GM23338 (cell line): ENCODE measurements at regions not wholly inside any gene's neighbourhood (a gene's known extent, or its start where the extent isn't known, plus 50 kb on each side); places are given as distances from the start of the nearest gene placed in this dataset.
"Not testable (repeated sequence)": the region's sequence is repeated elsewhere in the genome, so short reads cannot be mapped to it uniquely, and the experiment has no call there.

Experiments
- ATAC-seq: fragments of 200-7000 bp; cut with Tn5 transposase; 3 replicates; pipeline ENCODE4 v1.9.1; 2020
- DNase-seq: peaks from one replicate; pipeline ENCODE4 v3.0.0-alpha.2; 2015; ENCODE audit warnings: low spot score
- H2AFZ ChIP-seq: fragments of 200-600 bp; sonication (generic); 2 replicates; pipeline ENCODE4 v1.8.0; 2016; ENCODE audit warnings: antibody characterized with exemption, mild to moderate bottlenecking, moderate library complexity
- H3F3A ChIP-seq: fragments of 200-600 bp; sonication (generic); replicated peaks from 2 replicates; pipeline ENCODE4 v1.8.0; 2017; ENCODE audit warnings: antibody characterized with exemption, mixed run types, low read depth
- H3K27ac ChIP-seq: fragments of 200-600 bp; sonication (generic); 2 replicates; pipeline ENCODE4 v1.6.1; 2016; ENCODE audit warnings: low read depth
- H3K27me3 ChIP-seq: fragments of 200-600 bp; sonication (generic); 2 replicates; pipeline ENCODE4 v1.8.0; 2016; ENCODE audit warnings: mild to moderate bottlenecking, mixed run types, moderate library complexity; ENCODE audit not compliant: insufficient read depth
- H3K36me3 ChIP-seq: fragments of 200-600 bp; sonication (generic); 2 replicates; pipeline ENCODE4 v1.8.0; 2016; ENCODE audit warnings: mild to moderate bottlenecking; ENCODE audit not compliant: insufficient read depth
- H3K4me1 ChIP-seq: fragments of 200-600 bp; sonication (generic); 2 replicates; pipeline ENCODE4 v1.8.0; 2016; ENCODE audit warnings: mild to moderate bottlenecking, moderate library complexity; ENCODE audit not compliant: insufficient read depth
- H3K4me2 ChIP-seq: fragments of 200-600 bp; sonication (generic); 2 replicates; pipeline ENCODE4 v1.7.1; 2017; ENCODE audit warnings: mixed run types
- H3K4me3 ChIP-seq: fragments of 200-600 bp; sonication (generic); 2 replicates; pipeline ENCODE4 v1.6.1; 2016; ENCODE audit warnings: mixed run types
- H3K79me2 ChIP-seq: fragments of 200-600 bp; sonication (generic); replicated peaks from 2 replicates; pipeline ENCODE4 v1.8.0; 2017; ENCODE audit warnings: mild to moderate bottlenecking; ENCODE audit not compliant: insufficient read depth
- H3K9me2 ChIP-seq: fragments of 200-600 bp; sonication (generic); 2 replicates; pipeline ENCODE4 v1.8.0; 2017; ENCODE audit not compliant: insufficient read depth
- H4K20me1 ChIP-seq: fragments of 200-600 bp; sonication (generic); replicated peaks from 2 replicates; pipeline ENCODE4 v1.8.0; 2017; ENCODE audit warnings: mild to moderate bottlenecking; ENCODE audit not compliant: insufficient read depth
- H3K27ac Mint-ChIP-seq: 2 replicates; pipeline ENCODE4 v1.8.0; 2020; ENCODE audit warnings: inconsistent platforms, mild to moderate bottlenecking, moderate library complexity, mixed read lengths
- H3K27me3 Mint-ChIP-seq: 3 replicates; pipeline ENCODE4 v1.8.0; 2022; ENCODE audit warnings: low read depth, mild to moderate bottlenecking, moderate library complexity, mixed read lengths, inconsistent platforms; ENCODE audit not compliant: insufficient read depth, poor library complexity
- H3K36me3 Mint-ChIP-seq: 3 replicates; pipeline ENCODE4 v1.8.0; 2021; ENCODE audit warnings: low read depth, mild to moderate bottlenecking, inconsistent platforms, moderate library complexity, mixed read lengths
- H3K4me1 Mint-ChIP-seq: 3 replicates; pipeline ENCODE4 v1.8.0; 2020; ENCODE audit warnings: mild to moderate bottlenecking, inconsistent platforms, mixed read lengths
- H3K4me3 Mint-ChIP-seq: 3 replicates; pipeline ENCODE4 v1.8.0; 2021; ENCODE audit warnings: moderate library complexity, mild to moderate bottlenecking, inconsistent platforms, mixed read lengths
- H3K9me3 Mint-ChIP-seq: 3 replicates; pipeline ENCODE4 v1.8.0; 2020; ENCODE audit warnings: moderate library complexity, mild to moderate bottlenecking, inconsistent platforms, mixed read lengths
- CREB1 ChIP-seq: fragments of 250-450 bp; sonication (Bioruptor Pico); IDR thresholded peaks from 2 replicates; pipeline ENCODE4 v1.5.0; 2020; ENCODE audit warnings: low read depth, mild to moderate bottlenecking, moderate library complexity
- EZH2 ChIP-seq: fragments of 200-600 bp; sonication (generic); IDR thresholded peaks from one replicate; pipeline ENCODE4 v1.8.0; 2017; ENCODE audit warnings: antibody characterized with exemption, mild to moderate bottlenecking, low read depth; ENCODE audit not compliant: unreplicated experiment
- JUNB ChIP-seq: IDR thresholded peaks from one replicate; pipeline ENCODE4 v1.6.1; 2016; ENCODE audit warnings: antibody characterized with exemption; ENCODE audit not compliant: unreplicated experiment
- NANOG ChIP-seq: IDR thresholded peaks from 2 replicates; pipeline ENCODE4 v1.6.1; 2016; ENCODE audit warnings: antibody characterized with exemption, borderline replicate concordance
- POLR2AphosphoS5 ChIP-seq: IDR thresholded peaks from 2 replicates; pipeline ENCODE4 v1.6.1; 2016; ENCODE audit warnings: antibody characterized with exemption, low read depth
- STAT1 ChIP-seq: IDR thresholded peaks from one replicate; pipeline ENCODE4 v1.6.1; 2016; ENCODE audit warnings: antibody characterized with exemption; ENCODE audit not compliant: unreplicated experiment
- ZNF114 ChIP-seq: fragments of 250-450 bp; sonication (Bioruptor Pico); IDR thresholded peaks from 2 replicates; pipeline ENCODE4 v1.5.0; 2020; ENCODE audit warnings: mild to moderate bottlenecking, moderate library complexity
- ZNF331 ChIP-seq: fragments of 250-450 bp; sonication (Bioruptor Pico); IDR thresholded peaks from 2 replicates; pipeline ENCODE4 v1.5.0; 2020; ENCODE audit warnings: low read depth, mild to moderate bottlenecking, moderate library complexity
- TF ChIP-seq, protein P1 (sequence below), 2 experiments: fragments of 200-600 bp in 1 of 2; sonication (generic) in 1 of 2; conservative IDR thresholded peaks; 2 replicates each; pipeline versions ENCODE4 v1.5.1 to v1.6.1; 2016 to 2017; ENCODE audit warnings: antibody characterized with exemption in 2 of 2, low read depth in 2 of 2, mild to moderate bottlenecking in 2 of 2, moderate library complexity in 1 of 2
- TF ChIP-seq, protein P2 (sequence below): fragments of 250-450 bp; sonication (Bioruptor Pico); IDR thresholded peaks from 2 replicates; pipeline ENCODE4 v1.5.0; 2020; ENCODE audit warnings: mild to moderate bottlenecking, moderate library complexity
- TF ChIP-seq, protein P3 (sequence below): IDR thresholded peaks from 2 replicates; pipeline ENCODE4 v1.6.1; 2016; ENCODE audit warnings: antibody characterized with exemption

DNA sequence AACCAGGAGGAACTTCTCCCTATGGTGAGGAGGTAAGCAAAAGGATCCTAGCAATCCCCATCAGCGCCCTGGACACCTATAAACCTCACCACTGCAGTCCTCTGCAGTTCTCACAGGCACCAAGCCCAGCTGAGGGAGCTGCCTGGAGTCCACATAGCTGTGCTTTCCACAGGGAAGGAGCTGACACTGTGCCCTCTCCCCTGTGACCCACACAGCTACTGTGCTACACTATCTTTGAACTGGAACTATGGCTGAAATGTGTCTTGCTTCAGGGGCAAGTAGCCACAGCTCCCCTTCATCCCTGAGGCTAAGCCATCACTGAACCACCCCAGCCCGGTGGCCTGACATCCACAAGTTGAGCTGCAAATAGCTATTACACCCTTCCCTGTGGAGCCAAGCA, 208.5 kb upstream of the RPL34 start:
- TF ChIP-seq, protein P1, sequence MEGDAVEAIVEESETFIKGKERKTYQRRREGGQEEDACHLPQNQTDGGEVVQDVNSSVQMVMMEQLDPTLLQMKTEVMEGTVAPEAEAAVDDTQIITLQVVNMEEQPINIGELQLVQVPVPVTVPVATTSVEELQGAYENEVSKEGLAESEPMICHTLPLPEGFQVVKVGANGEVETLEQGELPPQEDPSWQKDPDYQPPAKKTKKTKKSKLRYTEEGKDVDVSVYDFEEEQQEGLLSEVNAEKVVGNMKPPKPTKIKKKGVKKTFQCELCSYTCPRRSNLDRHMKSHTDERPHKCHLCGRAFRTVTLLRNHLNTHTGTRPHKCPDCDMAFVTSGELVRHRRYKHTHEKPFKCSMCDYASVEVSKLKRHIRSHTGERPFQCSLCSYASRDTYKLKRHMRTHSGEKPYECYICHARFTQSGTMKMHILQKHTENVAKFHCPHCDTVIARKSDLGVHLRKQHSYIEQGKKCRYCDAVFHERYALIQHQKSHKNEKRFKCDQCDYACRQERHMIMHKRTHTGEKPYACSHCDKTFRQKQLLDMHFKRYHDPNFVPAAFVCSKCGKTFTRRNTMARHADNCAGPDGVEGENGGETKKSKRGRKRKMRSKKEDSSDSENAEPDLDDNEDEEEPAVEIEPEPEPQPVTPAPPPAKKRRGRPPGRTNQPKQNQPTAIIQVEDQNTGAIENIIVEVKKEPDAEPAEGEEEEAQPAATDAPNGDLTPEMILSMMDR (conservative IDR thresholded peaks at IDR 0.05; ENCODE audit: low read depth in 2 of 2) = no peak
- TF ChIP-seq STAT1 (no peak), JUNB (no peak), CREB1 (CRISPR knock-in tag) (no peak), EZH2 (no peak), POLR2AphosphoS5 (no peak), NANOG (no peak), ZNF114 (CRISPR knock-in tag) (no peak), ZNF331 (CRISPR knock-in tag) (no peak)
- TF ChIP-seq, protein P2, sequence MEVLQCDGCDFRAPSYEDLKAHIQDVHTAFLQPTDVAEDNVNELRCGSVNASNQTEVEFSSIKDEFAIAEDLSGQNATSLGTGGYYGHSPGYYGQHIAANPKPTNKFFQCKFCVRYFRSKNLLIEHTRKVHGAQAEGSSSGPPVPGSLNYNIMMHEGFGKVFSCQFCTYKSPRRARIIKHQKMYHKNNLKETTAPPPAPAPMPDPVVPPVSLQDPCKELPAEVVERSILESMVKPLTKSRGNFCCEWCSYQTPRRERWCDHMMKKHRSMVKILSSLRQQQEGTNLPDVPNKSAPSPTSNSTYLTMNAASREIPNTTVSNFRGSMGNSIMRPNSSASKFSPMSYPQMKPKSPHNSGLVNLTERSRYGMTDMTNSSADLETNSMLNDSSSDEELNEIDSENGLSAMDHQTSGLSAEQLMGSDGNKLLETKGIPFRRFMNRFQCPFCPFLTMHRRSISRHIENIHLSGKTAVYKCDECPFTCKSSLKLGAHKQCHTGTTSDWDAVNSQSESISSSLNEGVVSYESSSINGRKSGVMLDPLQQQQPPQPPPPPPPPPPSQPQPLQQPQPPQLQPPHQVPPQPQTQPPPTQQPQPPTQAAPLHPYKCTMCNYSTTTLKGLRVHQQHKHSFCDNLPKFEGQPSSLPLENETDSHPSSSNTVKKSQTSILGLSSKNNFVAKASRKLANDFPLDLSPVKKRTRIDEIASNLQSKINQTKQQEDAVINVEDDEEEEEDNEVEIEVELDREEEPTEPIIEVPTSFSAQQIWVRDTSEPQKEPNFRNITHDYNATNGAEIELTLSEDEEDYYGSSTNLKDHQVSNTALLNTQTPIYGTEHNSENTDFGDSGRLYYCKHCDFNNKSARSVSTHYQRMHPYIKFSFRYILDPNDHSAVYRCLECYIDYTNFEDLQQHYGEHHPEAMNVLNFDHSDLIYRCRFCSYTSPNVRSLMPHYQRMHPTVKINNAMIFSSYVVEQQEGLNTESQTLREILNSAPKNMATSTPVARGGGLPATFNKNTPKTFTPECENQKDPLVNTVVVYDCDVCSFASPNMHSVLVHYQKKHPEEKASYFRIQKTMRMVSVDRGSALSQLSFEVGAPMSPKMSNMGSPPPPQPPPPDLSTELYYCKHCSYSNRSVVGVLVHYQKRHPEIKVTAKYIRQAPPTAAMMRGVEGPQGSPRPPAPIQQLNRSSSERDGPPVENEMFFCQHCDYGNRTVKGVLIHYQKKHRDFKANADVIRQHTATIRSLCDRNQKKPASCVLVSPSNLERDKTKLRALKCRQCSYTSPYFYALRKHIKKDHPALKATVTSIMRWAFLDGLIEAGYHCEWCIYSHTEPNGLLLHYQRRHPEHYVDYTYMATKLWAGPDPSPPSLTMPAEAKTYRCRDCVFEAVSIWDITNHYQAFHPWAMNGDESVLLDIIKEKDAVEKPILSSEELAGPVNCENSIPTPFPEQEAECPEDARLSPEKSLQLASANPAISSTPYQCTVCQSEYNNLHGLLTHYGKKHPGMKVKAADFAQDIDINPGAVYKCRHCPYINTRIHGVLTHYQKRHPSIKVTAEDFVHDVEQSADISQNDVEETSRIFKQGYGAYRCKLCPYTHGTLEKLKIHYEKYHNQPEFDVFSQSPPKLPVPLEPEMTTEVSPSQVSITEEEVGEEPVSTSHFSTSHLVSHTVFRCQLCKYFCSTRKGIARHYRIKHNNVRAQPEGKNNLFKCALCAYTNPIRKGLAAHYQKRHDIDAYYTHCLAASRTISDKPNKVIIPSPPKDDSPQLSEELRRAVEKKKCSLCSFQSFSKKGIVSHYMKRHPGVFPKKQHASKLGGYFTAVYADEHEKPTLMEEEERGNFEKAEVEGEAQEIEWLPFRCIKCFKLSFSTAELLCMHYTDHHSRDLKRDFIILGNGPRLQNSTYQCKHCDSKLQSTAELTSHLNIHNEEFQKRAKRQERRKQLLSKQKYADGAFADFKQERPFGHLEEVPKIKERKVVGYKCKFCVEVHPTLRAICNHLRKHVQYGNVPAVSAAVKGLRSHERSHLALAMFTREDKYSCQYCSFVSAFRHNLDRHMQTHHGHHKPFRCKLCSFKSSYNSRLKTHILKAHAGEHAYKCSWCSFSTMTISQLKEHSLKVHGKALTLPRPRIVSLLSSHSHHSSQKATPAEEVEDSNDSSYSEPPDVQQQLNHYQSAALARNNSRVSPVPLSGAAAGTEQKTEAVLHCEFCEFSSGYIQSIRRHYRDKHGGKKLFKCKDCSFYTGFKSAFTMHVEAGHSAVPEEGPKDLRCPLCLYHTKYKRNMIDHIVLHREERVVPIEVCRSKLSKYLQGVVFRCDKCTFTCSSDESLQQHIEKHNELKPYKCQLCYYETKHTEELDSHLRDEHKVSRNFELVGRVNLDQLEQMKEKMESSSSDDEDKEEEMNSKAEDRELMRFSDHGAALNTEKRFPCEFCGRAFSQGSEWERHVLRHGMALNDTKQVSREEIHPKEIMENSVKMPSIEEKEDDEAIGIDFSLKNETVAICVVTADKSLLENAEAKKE (CRISPR knock-in tag) = no peak
- TF ChIP-seq, protein P3, sequence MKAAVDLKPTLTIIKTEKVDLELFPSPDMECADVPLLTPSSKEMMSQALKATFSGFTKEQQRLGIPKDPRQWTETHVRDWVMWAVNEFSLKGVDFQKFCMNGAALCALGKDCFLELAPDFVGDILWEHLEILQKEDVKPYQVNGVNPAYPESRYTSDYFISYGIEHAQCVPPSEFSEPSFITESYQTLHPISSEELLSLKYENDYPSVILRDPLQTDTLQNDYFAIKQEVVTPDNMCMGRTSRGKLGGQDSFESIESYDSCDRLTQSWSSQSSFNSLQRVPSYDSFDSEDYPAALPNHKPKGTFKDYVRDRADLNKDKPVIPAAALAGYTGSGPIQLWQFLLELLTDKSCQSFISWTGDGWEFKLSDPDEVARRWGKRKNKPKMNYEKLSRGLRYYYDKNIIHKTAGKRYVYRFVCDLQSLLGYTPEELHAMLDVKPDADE = no peak
- H3K4me3 Mint-ChIP-seq = no peak overlapping the region
- no peak overlapping the region for H3K4me2 ChIP-seq
- no peak for DNase-seq
- no peaks in the 10 kb centered on the region for H3K27me3 ChIP-seq
- H3K79me2 ChIP-seq = no peaks in the 10 kb centered on the region
- H3K36me3 ChIP-seq = no peaks in the 10 kb centered on the region
- peaks cover 4% of the 10 kb centered on the region; the same call in 1 of the 3 replicates for H3K36me3 Mint-ChIP-seq
- ATAC-seq = no peak
- 0 out of 2 replicates have a peak, but pooled peaks cover 4% of the 10 kb centered on the region for H3K9me2 ChIP-seq
- H3F3A ChIP-seq = no peaks in the 10 kb centered on the region
- H3K27ac ChIP-seq = no peak overlapping the region
- H3K9me3 Mint-ChIP-seq = peaks cover 13% of the 10 kb centered on the region
- peaks cover 3% of the 10 kb centered on the region for H3K27me3 Mint-ChIP-seq
- H4K20me1 ChIP-seq = no peaks in the 10 kb centered on the region
- H3K27ac Mint-ChIP-seq = no peak overlapping the region
- no peak overlapping the region for H3K4me3 ChIP-seq
- no peaks in the 10 kb centered on the region for H3K4me1 ChIP-seq
- no peak overlapping the region for H2AFZ ChIP-seq
- H3K4me1 Mint-ChIP-seq = peaks cover 7% of the 10 kb centered on the region; the same call in 2 of the 3 replicates

DNA sequence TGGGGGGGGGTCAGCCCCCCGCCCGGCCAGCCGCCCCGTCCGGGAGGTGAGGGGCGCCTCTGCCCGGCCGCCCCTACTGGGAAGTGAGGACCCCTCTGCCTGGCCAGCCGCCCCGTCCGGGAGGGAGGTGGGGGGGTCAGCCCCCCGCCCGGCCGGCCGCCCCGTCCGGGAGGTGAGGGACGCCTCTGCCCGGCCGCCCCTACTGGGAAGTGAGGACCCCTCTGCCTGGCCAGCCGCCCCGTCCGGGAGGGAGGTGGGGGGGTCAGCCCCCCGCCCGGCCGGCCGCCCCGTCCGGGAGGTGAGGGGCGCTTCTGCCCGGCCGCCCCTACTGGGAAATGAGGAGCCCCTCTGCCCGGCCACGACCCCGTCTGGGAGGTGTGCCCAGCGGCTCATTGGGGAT, 210.7 kb upstream of the RPL34 start:
- H3K9me3 Mint-ChIP-seq = peaks cover 23% of the 10 kb centered on the region
- H4K20me1 ChIP-seq, H3K4me2 ChIP-seq, H3K27ac ChIP-seq, H3K36me3 Mint-ChIP-seq, H2AFZ ChIP-seq, H3K4me3 ChIP-seq, H3K9me2 ChIP-seq, H3K4me1 Mint-ChIP-seq, ATAC-seq, H3K27me3 Mint-ChIP-seq, H3K4me3 Mint-ChIP-seq, DNase-seq, H3K4me1 ChIP-seq, H3K36me3 ChIP-seq, H3K79me2 ChIP-seq, H3K27me3 ChIP-seq, H3F3A ChIP-seq, H3K27ac Mint-ChIP-seq: not testable (repeated sequence)
